GM20000 (cell line): ENCODE measurements at regions not wholly inside any gene's neighbourhood (a gene's known extent, or its start where the extent isn't known, plus 50 kb on each side); places are given as distances from the start of the nearest gene placed in this dataset.

Source experiments
- DNase-seq: peaks from one replicate; pipeline ENCODE4 v3.0.0; 2012; ENCODE audit warnings: low spot score
- CTCF ChIP-seq: IDR thresholded peaks from 2 replicates; pipeline ENCODE4 v1.5.1; 2012; ENCODE audit warnings: mild to moderate bottlenecking, control low read depth; ENCODE audit errors: extremely low read depth, missing control alignments

GRCh38 chrX:20434986-20435385 is 168.3 kb upstream of the RPS6KA3 start:
- no peak for DNase-seq
- TF ChIP-seq CTCF, result no peak

- TF ChIP-seq CTCF, result no peak
- no peak for DNase-seq
Measured at GRCh38 chrX:20433388-20433775, 166.7 kb upstream of the RPS6KA3 start.

- DNase-seq, result no peak
- no peak for TF ChIP-seq CTCF
Measured at GRCh38 chrX:20432746-20433387, 166.2 kb upstream of the RPS6KA3 start.

- DNase-seq, result no peak
- TF ChIP-seq CTCF, result no peak
Measured at GRCh38 chrX:20432048-20432447, 165.3 kb upstream of the RPS6KA3 start.

- DNase-seq, result no peak
- TF ChIP-seq CTCF, result no peak
Measured at GRCh38 chrX:20431486-20431885, 164.8 kb upstream of the RPS6KA3 start.

- no peak for TF ChIP-seq CTCF
- DNase-seq, result no peak
Measured at GRCh38 chrX:20427173-20427770, 160.6 kb upstream of the RPS6KA3 start.

GRCh38 chrX:20421697-20422096 is 155.0 kb upstream of the RPS6KA3 start:
- DNase-seq, result no peak
- no peak for TF ChIP-seq CTCF
